Transverse colon (tissue), 4 donors: ENCODE measurements at regions not wholly inside any gene's neighbourhood (a gene's known extent, or its start where the extent isn't known, plus 50 kb on each side); places are given as distances from the start of the nearest gene placed in this dataset.
A peak's percentile ranks its signal among the peaks of the same experiment; 100 is the strongest.

Experiments used
- DNase-seq: peaks from one replicate; pipeline ENCODE4 v3.0.0-alpha.2; 2019
- H3K27ac ChIP-seq, 4 donors: fragments of 200-600 bp; sonication (generic); 2 replicates each; pipeline ENCODE4 v1.5.1; 2016 to 2018; ENCODE audit warnings: inconsistent platforms in 4 of 4
- H3K27me3 ChIP-seq: fragments of 200-600 bp; sonication (generic); 2 replicates; pipeline ENCODE4 v1.5.1; 2017; ENCODE audit warnings: inconsistent platforms
- H3K36me3 ChIP-seq, 4 donors: fragments of 200-600 bp; sonication (generic); 2 replicates each; pipeline ENCODE4 v1.5.1; 2017 to 2019; ENCODE audit warnings: inconsistent platforms in 4 of 4
- H3K4me1 ChIP-seq, 4 donors: fragments of 200-600 bp; sonication (generic); 2 replicates each; pipeline ENCODE4 v1.5.1; 2017 to 2020; ENCODE audit warnings: inconsistent platforms in 4 of 4
- H3K4me3 ChIP-seq, 4 donors: fragments of 200-600 bp; sonication (generic); 1 replicate in 1 of 4; 2 replicates in 3 of 4; pipeline versions ENCODE4 v1.5.1 to v1.6.1; 2017 to 2019; ENCODE audit warnings: inconsistent platforms in 4 of 4
- H3K9me3 ChIP-seq, 2 donors: fragments of 200-600 bp; sonication (generic); 2 replicates each; pipeline ENCODE4 v1.5.1; 2017 to 2019; ENCODE audit warnings: inconsistent platforms in 2 of 2
- CTCF ChIP-seq, 5 experiments: fragments of 200-600 bp in 3 of 5; fragments of 450-650 bp in 2 of 5; sonication (generic) in 3 of 5; IDR thresholded peaks; 1 replicate in 2 of 5; 2 replicates in 3 of 5; pipeline ENCODE4 v1.5.1; 2016 to 2017; ENCODE audit warnings: antibody characterized with exemption in 5 of 5, inconsistent platforms in 3 of 5, mild to moderate bottlenecking in 2 of 5, moderate library complexity in 1 of 5
- EP300 ChIP-seq: sonication (generic); formaldehyde crosslinking; IDR thresholded peaks from one replicate; pipeline ENCODE4 v1.6.1; 2017; ENCODE audit warnings: antibody characterized with exemption, low read depth
- POLR2A ChIP-seq: fragments of 450-650 bp; IDR thresholded peaks from one replicate; pipeline ENCODE4 v1.6.1; 2016; ENCODE audit warnings: antibody characterized with exemption, mild to moderate bottlenecking, moderate library complexity
- POLR2AphosphoS5 ChIP-seq, 3 donors: sonication (generic); formaldehyde crosslinking; IDR thresholded peaks; one replicate each; pipeline ENCODE4 v1.6.1; 2016; ENCODE audit warnings: antibody characterized with exemption in 3 of 3
- WGBS, 2 donors: methylation state at CpG; one replicate each; pipeline ENCODE4 v1.1.5; 2018; ENCODE audit warnings: low coverage in 1 of 2; 5-methylcytosine and 5-hydroxymethylcytosine counted together
- in situ Hi-C, 4 donors: fragments of 200-750 bp; cut with MboI; loops; one replicate each; pipeline versions ENCODE4 v1.15.0 to v1.15.1; 2017; ENCODE audit warnings: low sequenced_read_pairs in 3 of 4, low pct_ligation_motif_present in 1 of 4, low pct_unique_long_range_greater_than_20kb in 1 of 4
- intact Hi-C: fragments of 100-400 bp; cut with DNase I; formaldehyde crosslinking; loops from one replicate; pipeline ENCODE4 v1.15.1; 2023; ENCODE audit warnings: low total_unique reads

- H3K4me3 ChIP-seq: no peak overlapping the region
- no peak for DNase-seq
- no peaks in the 10 kb centered on the region for H3K4me1 ChIP-seq
- H3K27ac ChIP-seq: no peak overlapping the region
- H3K27me3 ChIP-seq: peaks cover 11% of the 10 kb centered on the region
- intact Hi-C loops (no loop called here), in situ Hi-C loops (no loop called here)
- WGBS, 2 donors: 90 to 100% methylated on average over 2 to 3 of the region's 3 CpGs
- H3K36me3 ChIP-seq: no peaks in the 10 kb centered on the region
- TF ChIP-seq POLR2A (no peak), EP300 (no peak), POLR2AphosphoS5 (IDR thresholded peaks at IDR 0.05) (no peak), CTCF (IDR thresholded peaks at IDR 0.05) (no peak)
- H3K9me3 ChIP-seq: no peaks in the 10 kb centered on the region
Measured at GRCh38 chr15:100751585-100751984, 128.0 kb upstream of the ALDH1A3 start.

- no peaks in the 10 kb centered on the region for H3K9me3 ChIP-seq
- no peaks in the 10 kb centered on the region for H3K36me3 ChIP-seq
- WGBS, 2 donors: 86 to 87% methylated on average over 1 of the region's 1 CpG
- in situ Hi-C loops: no loop called here
- intact Hi-C loops: no loop called here
- no peak overlapping the region for H3K27ac ChIP-seq
- peaks cover 9% of the 10 kb centered on the region for H3K27me3 ChIP-seq
- no peaks in the 10 kb centered on the region for H3K4me1 ChIP-seq
- TF ChIP-seq EP300: no peak
- TF ChIP-seq CTCF (IDR thresholded peaks at IDR 0.05): no peak
- TF ChIP-seq POLR2AphosphoS5 (IDR thresholded peaks at IDR 0.05): no peak
- TF ChIP-seq POLR2A: no peak
- no peak overlapping the region for H3K4me3 ChIP-seq
- no peak for DNase-seq
Measured at GRCh38 chr15:100753503-100753902, 126.1 kb upstream of the ALDH1A3 start.

DNA sequence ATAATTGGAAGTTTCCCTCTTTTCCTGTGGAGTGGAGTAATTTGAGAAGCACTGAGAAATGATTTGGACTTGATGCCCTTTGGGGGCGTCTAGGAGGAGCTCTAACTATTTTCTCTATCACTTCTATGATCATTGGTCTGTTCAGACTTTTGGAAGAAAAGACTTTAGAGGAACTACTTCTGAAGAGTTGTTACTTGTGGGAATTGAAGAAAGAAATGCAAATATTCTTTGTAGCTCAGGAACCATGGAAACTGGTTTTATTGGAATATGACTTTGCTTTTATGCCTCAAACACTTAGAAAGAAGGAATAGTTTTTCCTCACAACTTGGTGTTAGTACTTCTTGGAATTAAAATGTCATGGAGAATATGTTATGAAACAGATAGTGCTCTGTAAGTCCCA, 122.0 kb upstream of the ALDH1A3 start:
- H3K9me3 ChIP-seq: no peaks in the 10 kb centered on the region
- WGBS, 2 donors: 47% methylated on average over 1 of the region's 1 CpG; no CpG with 5 or more reads in 1 of the 2 donors
- intact Hi-C loops: no loop called here
- H3K27me3 ChIP-seq: peaks cover 8% of the 10 kb centered on the region
- TF ChIP-seq EP300 (no peak), CTCF (IDR thresholded peaks at IDR 0.05) (no peak), POLR2A (no peak), POLR2AphosphoS5 (IDR thresholded peaks at IDR 0.05) (no peak)
- H3K4me3 ChIP-seq: no peak overlapping the region
- no peak for DNase-seq
- H3K4me1 ChIP-seq: peaks cover 0 to 15% (median 7%) of the 10 kb centered on the region in 4 donors
- no peaks in the 10 kb centered on the region for H3K36me3 ChIP-seq
- in situ Hi-C loops: no loop called here
- H3K27ac ChIP-seq: no peak overlapping the region

GRCh38 chr15:100758555-100758954, 121.1 kb upstream of the ALDH1A3 start:
- intact Hi-C loops (no loop called here), in situ Hi-C loops (no loop called here)
- Histone ChIP-seq H3K4me3 (no peak overlapping the region), H3K36me3 (no peaks in the 10 kb centered on the region), H3K4me1 (peaks cover 0 to 15% (median 7%) of the 10 kb centered on the region in 4 donors), H3K9me3 (no peaks in the 10 kb centered on the region), H3K27ac (peak overlapping the region in 1 of 4 donors; percentile 40), H3K27me3 (peaks cover 8% of the 10 kb centered on the region)
- no peak for DNase-seq
- TF ChIP-seq POLR2A (no peak), CTCF (IDR thresholded peaks at IDR 0.05) (no peak), EP300 (no peak), POLR2AphosphoS5 (IDR thresholded peaks at IDR 0.05) (no peak)
- WGBS, 2 donors: 64 to 93% methylated on average over 3 to 6 of the region's 6 CpGs
